Fibroblast of lung (primary cell): ENCODE measurements at regions not wholly inside any gene's neighbourhood (a gene's known extent, or its start where the extent isn't known, plus 50 kb on each side); places are given as distances from the start of the nearest gene placed in this dataset.

Experiments used
- EZH2 ChIP-seq: IDR thresholded peaks from 2 replicates; pipeline ENCODE4 v1.5.1; 2012; ENCODE audit warnings: low read length, control low read depth, mild to moderate bottlenecking; ENCODE audit errors: missing control alignments
- TF ChIP-seq, protein P1 (sequence below), 2 donors: IDR thresholded peaks in 1 of 2; conservative IDR thresholded peaks in 1 of 2; 1 replicate in 1 of 2; 2 replicates in 1 of 2; pipeline ENCODE4 v1.5.1; 2011 to 2012; ENCODE audit warnings: low read length in 2 of 2, control low read depth in 1 of 2, inconsistent platforms in 1 of 2, low read depth in 1 of 2, mild to moderate bottlenecking in 1 of 2

DNA sequence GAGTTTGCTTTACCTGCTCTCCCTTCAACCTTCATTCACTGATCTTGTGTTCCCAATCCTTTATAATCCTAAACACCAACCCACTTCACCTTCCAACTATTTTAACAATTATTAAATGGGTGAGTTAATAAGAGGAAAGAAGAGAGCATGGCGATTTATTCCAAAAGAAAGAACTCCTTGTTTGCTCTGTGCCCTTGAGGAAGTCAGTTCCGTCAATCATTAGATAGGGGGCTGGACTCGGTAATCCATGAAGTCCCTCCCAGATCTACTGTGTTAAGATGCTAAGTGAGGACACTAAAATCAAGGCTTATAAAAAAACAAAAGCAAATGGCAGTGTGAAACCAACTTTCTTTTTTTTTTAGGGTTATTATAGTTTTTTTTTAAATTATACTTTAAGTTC lies 589.9 kb downstream of the XIRP2 start:
- TF ChIP-seq, protein P1, sequence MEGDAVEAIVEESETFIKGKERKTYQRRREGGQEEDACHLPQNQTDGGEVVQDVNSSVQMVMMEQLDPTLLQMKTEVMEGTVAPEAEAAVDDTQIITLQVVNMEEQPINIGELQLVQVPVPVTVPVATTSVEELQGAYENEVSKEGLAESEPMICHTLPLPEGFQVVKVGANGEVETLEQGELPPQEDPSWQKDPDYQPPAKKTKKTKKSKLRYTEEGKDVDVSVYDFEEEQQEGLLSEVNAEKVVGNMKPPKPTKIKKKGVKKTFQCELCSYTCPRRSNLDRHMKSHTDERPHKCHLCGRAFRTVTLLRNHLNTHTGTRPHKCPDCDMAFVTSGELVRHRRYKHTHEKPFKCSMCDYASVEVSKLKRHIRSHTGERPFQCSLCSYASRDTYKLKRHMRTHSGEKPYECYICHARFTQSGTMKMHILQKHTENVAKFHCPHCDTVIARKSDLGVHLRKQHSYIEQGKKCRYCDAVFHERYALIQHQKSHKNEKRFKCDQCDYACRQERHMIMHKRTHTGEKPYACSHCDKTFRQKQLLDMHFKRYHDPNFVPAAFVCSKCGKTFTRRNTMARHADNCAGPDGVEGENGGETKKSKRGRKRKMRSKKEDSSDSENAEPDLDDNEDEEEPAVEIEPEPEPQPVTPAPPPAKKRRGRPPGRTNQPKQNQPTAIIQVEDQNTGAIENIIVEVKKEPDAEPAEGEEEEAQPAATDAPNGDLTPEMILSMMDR (conservative IDR thresholded peaks at IDR 0.05 in 1 of 2, IDR thresholded peaks at IDR 0.05 in 1 of 2; ENCODE audit: low read depth in 1 of 2, low read length in 2 of 2) = no peak
- no peak for TF ChIP-seq EZH2
